Stimulated activated naive CD8-positive, alpha-beta T cell treated with anti-CD3 and anti-CD28 coated beads, Interleukin-15, Interleukin-2, amounts not matched to agents 100 U/mL and 50 U/mL, for 24 hours (primary cell): ENCODE measurements at regions not wholly inside any gene's neighbourhood (a gene's known extent, or its start where the extent isn't known, plus 50 kb on each side); places are given as distances from the start of the nearest gene placed in this dataset.
A peak's percentile ranks its signal among the peaks of the same experiment; 100 is the strongest.
"Not testable (repeated sequence)": the region's sequence is repeated elsewhere in the genome, so short reads cannot be mapped to it uniquely, and the experiment has no call there.

ENCODE experiments used
- ATAC-seq: fragments of 150-1000 bp; cut with Tn5 transposase; one replicate; pipeline ENCODE4 v1.10.0; 2021
- DNase-seq: peaks from one replicate; pipeline ENCODE4 v3.0.0; 2021

GRCh38 chr13:66152596-66152995 lies 1077.5 kb downstream of the PCDH9 start:
- ATAC-seq, result no peak
- DNase-seq, result no peak

GRCh38 chr13:66144357-66144756 lies 1085.8 kb downstream of the PCDH9 start:
- DNase-seq, ATAC-seq: not testable (repeated sequence)

- no peak for DNase-seq
- ATAC-seq, result no peak
These were observed 1090.4 kb downstream of the PCDH9 start for GRCh38 chr13:66139701-66140100.

- DNase-seq (no peak), ATAC-seq (no peak)
These were observed 1090.9 kb downstream of the PCDH9 start for GRCh38 chr13:66139250-66139649.

GRCh38 chr13:66138172-66138811 lies 1091.8 kb downstream of the PCDH9 start:
- ATAC-seq (peak; percentile 65), DNase-seq (no peak)

GRCh38 chr13:66137384-66137783 lies 1092.8 kb downstream of the PCDH9 start:
- ATAC-seq (no peak), DNase-seq (no peak)

- ATAC-seq, result peak; percentile 32
- DNase-seq, result no peak
These were observed 1101.4 kb downstream of the PCDH9 start for GRCh38 chr13:66128692-66129269.

GRCh38 chr13:66128201-66128600 lies 1101.9 kb downstream of the PCDH9 start:
- ATAC-seq (no peak), DNase-seq (no peak)

GRCh38 chr13:66117563-66117962 lies 1112.6 kb downstream of the PCDH9 start:
- no peak for ATAC-seq
- DNase-seq, result no peak

- no peak for ATAC-seq
- no peak for DNase-seq
These were observed 1116.1 kb downstream of the PCDH9 start for GRCh38 chr13:66113882-66114526.

GRCh38 chr13:66111628-66112027 lies 1118.5 kb downstream of the PCDH9 start:
- ATAC-seq, result no peak
- no peak for DNase-seq

- ATAC-seq, result no peak
- no peak for DNase-seq
These were observed 1123.9 kb downstream of the PCDH9 start for GRCh38 chr13:66106246-66106645.

- ATAC-seq (no peak), DNase-seq (no peak)
These were observed 1127.3 kb downstream of the PCDH9 start for GRCh38 chr13:66102864-66103263.

GRCh38 chr13:66099825-66100224 lies 1130.3 kb downstream of the PCDH9 start:
- no peak for ATAC-seq
- DNase-seq, result no peak

GRCh38 chr13:66098931-66099628 lies 1131.1 kb downstream of the PCDH9 start:
- no peak for ATAC-seq
- no peak for DNase-seq

- ATAC-seq, result no peak
These were observed 1140.4 kb downstream of the PCDH9 start for GRCh38 chr13:66089711-66090110.

GRCh38 chr13:66087269-66087710 lies 1142.8 kb downstream of the PCDH9 start:
- DNase-seq (no peak), ATAC-seq (no peak)

More at GRCh38 chr13:66089711-66090110, 1140.4 kb downstream of the PCDH9 start:
- no peak for DNase-seq

GRCh38 chr13:66077132-66077689 lies 1152.9 kb downstream of the PCDH9 start:
- DNase-seq (no peak), ATAC-seq (no peak)

- ATAC-seq, result no peak
- DNase-seq, result no peak
These were observed 1153.7 kb downstream of the PCDH9 start for GRCh38 chr13:66076417-66076816.

- DNase-seq, result no peak
These were observed 1156.0 kb downstream of the PCDH9 start for GRCh38 chr13:66074018-66074615.

GRCh38 chr13:66072097-66072496 lies 1158.0 kb downstream of the PCDH9 start:
- DNase-seq, ATAC-seq: not testable (repeated sequence)

More at GRCh38 chr13:66074018-66074615, 1156.0 kb downstream of the PCDH9 start:
- ATAC-seq, result no peak

- no peak for DNase-seq
These were observed 1158.5 kb downstream of the PCDH9 start for GRCh38 chr13:66071608-66072007.

More at GRCh38 chr13:66071608-66072007, 1158.5 kb downstream of the PCDH9 start:
- ATAC-seq, result no peak
